GM23338 (cell line): ENCODE measurements at regions not wholly inside any gene's neighbourhood (a gene's known extent, or its start where the extent isn't known, plus 50 kb on each side); places are given as distances from the start of the nearest gene placed in this dataset.

Source experiments
- CREB1 ChIP-seq: fragments of 250-450 bp; sonication (Bioruptor Pico); IDR thresholded peaks from 2 replicates; pipeline ENCODE4 v1.5.0; 2020; ENCODE audit warnings: low read depth, mild to moderate bottlenecking, moderate library complexity
- CTCF ChIP-seq, 2 experiments: fragments of 200-600 bp in 1 of 2; sonication (generic) in 1 of 2; conservative IDR thresholded peaks; 2 replicates each; pipeline versions ENCODE4 v1.5.1 to v1.6.1; 2016 to 2017; ENCODE audit warnings: antibody characterized with exemption in 2 of 2, low read depth in 2 of 2, mild to moderate bottlenecking in 2 of 2, moderate library complexity in 1 of 2
- EZH2 ChIP-seq: fragments of 200-600 bp; sonication (generic); IDR thresholded peaks from one replicate; pipeline ENCODE4 v1.8.0; 2017; ENCODE audit warnings: antibody characterized with exemption, mild to moderate bottlenecking, low read depth; ENCODE audit not compliant: unreplicated experiment
- EZH2phosphoT487 ChIP-seq: fragments of 200-600 bp; sonication (generic); IDR thresholded peaks from one replicate; pipeline ENCODE4 v1.8.1; 2018; ENCODE audit warnings: antibody characterized with exemption; ENCODE audit not compliant: unreplicated experiment
- JUNB ChIP-seq: IDR thresholded peaks from one replicate; pipeline ENCODE4 v1.6.1; 2016; ENCODE audit warnings: antibody characterized with exemption; ENCODE audit not compliant: unreplicated experiment
- NANOG ChIP-seq: IDR thresholded peaks from 2 replicates; pipeline ENCODE4 v1.6.1; 2016; ENCODE audit warnings: antibody characterized with exemption, borderline replicate concordance
- POLR2AphosphoS5 ChIP-seq: IDR thresholded peaks from 2 replicates; pipeline ENCODE4 v1.6.1; 2016; ENCODE audit warnings: antibody characterized with exemption, low read depth
- REST ChIP-seq: IDR thresholded peaks from one replicate; pipeline ENCODE4 v1.6.1; 2018; ENCODE audit warnings: antibody characterized with exemption; ENCODE audit not compliant: unreplicated experiment
- STAT1 ChIP-seq: IDR thresholded peaks from one replicate; pipeline ENCODE4 v1.6.1; 2016; ENCODE audit warnings: antibody characterized with exemption; ENCODE audit not compliant: unreplicated experiment
- ZNF114 ChIP-seq: fragments of 250-450 bp; sonication (Bioruptor Pico); IDR thresholded peaks from 2 replicates; pipeline ENCODE4 v1.5.0; 2020; ENCODE audit warnings: mild to moderate bottlenecking, moderate library complexity
- ZNF331 ChIP-seq: fragments of 250-450 bp; sonication (Bioruptor Pico); IDR thresholded peaks from 2 replicates; pipeline ENCODE4 v1.5.0; 2020; ENCODE audit warnings: low read depth, mild to moderate bottlenecking, moderate library complexity
- ZNF462 ChIP-seq: fragments of 250-450 bp; sonication (Bioruptor Pico); IDR thresholded peaks from 2 replicates; pipeline ENCODE4 v1.5.0; 2020; ENCODE audit warnings: mild to moderate bottlenecking, moderate library complexity
- TF ChIP-seq, protein P1 (sequence below): IDR thresholded peaks from 2 replicates; pipeline ENCODE4 v1.6.1; 2016; ENCODE audit warnings: antibody characterized with exemption

- TF ChIP-seq EZH2 (no peak), ZNF114 (CRISPR knock-in tag) (no peak), CTCF (conservative IDR thresholded peaks at IDR 0.05; ENCODE audit: low read depth in 2 of 2) (no peak), EZH2phosphoT487 (no peak), CREB1 (no peak), REST (no peak), STAT1 (no peak), POLR2AphosphoS5 (no peak), ZNF462 (no peak), JUNB (no peak), ZNF331 (no peak), NANOG (no peak)
- TF ChIP-seq, protein P1, sequence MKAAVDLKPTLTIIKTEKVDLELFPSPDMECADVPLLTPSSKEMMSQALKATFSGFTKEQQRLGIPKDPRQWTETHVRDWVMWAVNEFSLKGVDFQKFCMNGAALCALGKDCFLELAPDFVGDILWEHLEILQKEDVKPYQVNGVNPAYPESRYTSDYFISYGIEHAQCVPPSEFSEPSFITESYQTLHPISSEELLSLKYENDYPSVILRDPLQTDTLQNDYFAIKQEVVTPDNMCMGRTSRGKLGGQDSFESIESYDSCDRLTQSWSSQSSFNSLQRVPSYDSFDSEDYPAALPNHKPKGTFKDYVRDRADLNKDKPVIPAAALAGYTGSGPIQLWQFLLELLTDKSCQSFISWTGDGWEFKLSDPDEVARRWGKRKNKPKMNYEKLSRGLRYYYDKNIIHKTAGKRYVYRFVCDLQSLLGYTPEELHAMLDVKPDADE: no peak
Measured at GRCh38 chr13:57073983-57074382, 66.7 kb upstream of the PRR20A start.
